Mucosa of descending colon (tissue), 3 donors: ENCODE measurements at regions not wholly inside any gene's neighbourhood (a gene's known extent, or its start where the extent isn't known, plus 50 kb on each side); places are given as distances from the start of the nearest gene placed in this dataset.
"Not testable (repeated sequence)": the region's sequence is repeated elsewhere in the genome, so short reads cannot be mapped to it uniquely, and the experiment has no call there.

Experiments
- ATAC-seq: fragments of 200-7000 bp; cut with Tn5 transposase; one replicate; pipeline ENCODE4 v1.9.1; 2020; ENCODE audit warnings: mild to moderate bottlenecking, moderate library complexity
- DNase-seq, 3 donors: peaks; one replicate each; pipeline ENCODE4 v3.0.0-alpha.2; 2020
- H3K36me3 ChIP-seq: fragments of 200-600 bp; one replicate; pipeline ENCODE4 v1.8.0; 2021; ENCODE audit warnings: low read depth, mild to moderate bottlenecking
- H3K4me1 ChIP-seq: fragments of 200-600 bp; one replicate; pipeline ENCODE4 v1.8.0; 2021; ENCODE audit warnings: low read depth, mild to moderate bottlenecking
- H3K4me3 ChIP-seq: fragments of 200-600 bp; one replicate; pipeline ENCODE4 v1.8.0; 2021; ENCODE audit warnings: mild to moderate bottlenecking
- H3K9me3 ChIP-seq: fragments of 200-600 bp; one replicate; pipeline ENCODE4 v1.8.0; 2021; ENCODE audit warnings: mild to moderate bottlenecking
- CTCF ChIP-seq: fragments of 200-600 bp; IDR thresholded peaks from one replicate; pipeline ENCODE4 v1.8.0; 2022; ENCODE audit warnings: antibody characterized with exemption, mild to moderate bottlenecking
- intact Hi-C, 2 donors: fragments of 100-400 bp; cut with DNase I in 1 of 2; cut with micrococcal nuclease in 1 of 2; formaldehyde crosslinking; loops; one replicate each; pipeline versions ENCODE4 v1.11.0 to v1.11.1; 2022; cut with DNase I, micrococcal nuclease
- donor health status: DM: no; HTN: no; CAD: no; lungs with moderate emphysema.
- donor health status: DM: no; HTN: no; CAD: no.
- donor health status: DM: no; HTN: yes; CAD: no.

GRCh38 chr5:171721464-171721863, 64.2 kb upstream of the SMIM23 start:
- no peak for DNase-seq
- peaks cover under 1% of the 10 kb centered on the region for H3K9me3 ChIP-seq
- no peak overlapping the region for H3K4me3 ChIP-seq
- ATAC-seq = no peak
- H3K4me1 ChIP-seq = no peaks in the 10 kb centered on the region
- no peak for TF ChIP-seq CTCF
- H3K36me3 ChIP-seq = no peaks in the 10 kb centered on the region
- intact Hi-C loops = no loop called here

GRCh38 chr5:171724468-171725204, 61.0 kb upstream of the SMIM23 start:
- Histone ChIP-seq H3K4me3 (no peak overlapping the region), H3K4me1 (no peaks in the 10 kb centered on the region), H3K36me3 (no peaks in the 10 kb centered on the region), H3K9me3 (peaks cover 5% of the 10 kb centered on the region)
- intact Hi-C loops = no loop called here
- no peak for DNase-seq
- no peak for TF ChIP-seq CTCF
- no peak for ATAC-seq

GRCh38 chr5:171725205-171725601, 60.4 kb upstream of the SMIM23 start:
- H3K4me1 ChIP-seq = no peaks in the 10 kb centered on the region
- H3K36me3 ChIP-seq = no peaks in the 10 kb centered on the region
- no peak for DNase-seq
- H3K4me3 ChIP-seq = no peak overlapping the region
- no peak for ATAC-seq
- peaks cover 5% of the 10 kb centered on the region for H3K9me3 ChIP-seq
- intact Hi-C loops = no loop called here
- no peak for TF ChIP-seq CTCF

DNA sequence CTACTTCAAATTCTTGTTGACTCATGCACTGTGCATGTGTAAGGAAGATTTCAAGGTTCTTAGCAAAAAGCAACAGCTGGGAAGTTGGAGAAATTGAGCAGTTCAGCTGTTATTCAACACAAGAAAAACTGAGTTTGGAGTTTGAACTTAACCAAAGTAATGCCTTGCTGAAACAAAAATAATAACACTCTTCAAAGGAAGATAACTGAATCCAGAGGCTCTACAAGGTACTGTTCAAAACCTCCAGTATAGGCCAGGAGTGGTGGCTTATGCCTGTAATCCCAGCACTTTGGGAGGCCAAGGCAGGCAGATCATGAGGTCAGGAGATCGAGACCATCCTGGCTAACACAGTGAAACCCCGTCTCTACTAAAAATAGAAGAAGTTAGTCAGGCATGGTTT, 58.8 kb upstream of the SMIM23 start:
- H3K4me3 ChIP-seq, ATAC-seq, intact Hi-C loops, DNase-seq, H3K36me3 ChIP-seq, H3K9me3 ChIP-seq, H3K4me1 ChIP-seq: not testable (repeated sequence)

- Histone ChIP-seq H3K36me3 (no peaks in the 10 kb centered on the region), H3K4me3 (no peak overlapping the region), H3K9me3 (peaks cover 5% of the 10 kb centered on the region), H3K4me1 (no peaks in the 10 kb centered on the region)
- intact Hi-C loops = no loop called here
- no peak for TF ChIP-seq CTCF
- ATAC-seq (no peak), DNase-seq (no peak)
Observed at GRCh38 chr5:171728686-171729085, 56.9 kb upstream of the SMIM23 start.
